ENCODE measurements at regions not wholly inside any gene's neighbourhood (a gene's known extent, or its start where the extent isn't known, plus 50 kb on each side); places are given as distances from the start of the nearest gene placed in this dataset.

GRCh38 chr2:129654331-129654730, 325.1 kb upstream of the RAB6C start:
- FAIRE-seq (no peak), ATAC-seq (no peak), DNase-seq (no peak)
- intact Hi-C loops (cut with DNase I): no loop called here
- no peak for TF ChIP-seq CTCF (IDR thresholded peaks at IDR 0.05)
- H3K4me3 ChIP-seq: no peak overlapping the region
- no peaks in the 10 kb centered on the region for H3K4me1 ChIP-seq
- no peaks in the 10 kb centered on the region for H3K9me3 ChIP-seq
- H3K27me3 ChIP-seq: no peaks in the 10 kb centered on the region
- 53 to 67% methylated on average over 3 of the region's 3 CpGs for WGBS, 2 donors
- H3K27ac ChIP-seq: no peak overlapping the region
- no peaks in the 10 kb centered on the region for H3K36me3 ChIP-seq

- Histone ChIP-seq H3K9me3 (no peaks in the 10 kb centered on the region), H3K27me3 (no peaks in the 10 kb centered on the region), H3K27ac (no peak overlapping the region), H3K4me1 (no peaks in the 10 kb centered on the region), H3K36me3 (no peaks in the 10 kb centered on the region), H3K4me3 (no peak overlapping the region)
- WGBS, 2 donors: 56 to 67% methylated on average over 6 of the region's 6 CpGs
- TF ChIP-seq CTCF (IDR thresholded peaks at IDR 0.05): no peak
- FAIRE-seq (no peak), ATAC-seq (no peak), DNase-seq (no peak)
- intact Hi-C loops (cut with DNase I): no loop called here
Measured at GRCh38 chr2:129656081-129656598, 323.3 kb upstream of the RAB6C start.

GRCh38 chr2:129658430-129658829, 321.0 kb upstream of the RAB6C start:
- intact Hi-C loops (cut with DNase I): no loop called here
- Histone ChIP-seq H3K27me3 (no peaks in the 10 kb centered on the region), H3K4me1 (no peaks in the 10 kb centered on the region), H3K27ac (no peak overlapping the region), H3K9me3 (no peaks in the 10 kb centered on the region), H3K4me3 (no peak overlapping the region), H3K36me3 (no peaks in the 10 kb centered on the region)
- no peak for TF ChIP-seq CTCF (IDR thresholded peaks at IDR 0.05)
- FAIRE-seq (no peak), ATAC-seq (no peak), DNase-seq (no peak)
- WGBS, 2 donors: 84 to 96% methylated on average over 5 of the region's 5 CpGs

GRCh38 chr2:129661935-129662334, 317.5 kb upstream of the RAB6C start:
- WGBS, 2 donors: 76 to 82% methylated on average over 1 of the region's 1 CpG

More at GRCh38 chr2:129661935-129662334, 317.5 kb upstream of the RAB6C start:
- intact Hi-C loops (cut with DNase I): no loop called here
- Histone ChIP-seq H3K36me3 (no peaks in the 10 kb centered on the region), H3K4me1 (no peaks in the 10 kb centered on the region), H3K9me3 (no peaks in the 10 kb centered on the region), H3K27me3 (no peaks in the 10 kb centered on the region), H3K4me3 (no peak overlapping the region), H3K27ac (no peak overlapping the region)
- ATAC-seq: no peak
- TF ChIP-seq CTCF (IDR thresholded peaks at IDR 0.05): no peak
- DNase-seq: no peak
- no peak for FAIRE-seq

Measured in pancreas (tissue), 10 donors.